ENCODE measurements at regions not wholly inside any gene's neighbourhood (a gene's known extent, or its start where the extent isn't known, plus 50 kb on each side); places are given as distances from the start of the nearest gene placed in this dataset.

DNA sequence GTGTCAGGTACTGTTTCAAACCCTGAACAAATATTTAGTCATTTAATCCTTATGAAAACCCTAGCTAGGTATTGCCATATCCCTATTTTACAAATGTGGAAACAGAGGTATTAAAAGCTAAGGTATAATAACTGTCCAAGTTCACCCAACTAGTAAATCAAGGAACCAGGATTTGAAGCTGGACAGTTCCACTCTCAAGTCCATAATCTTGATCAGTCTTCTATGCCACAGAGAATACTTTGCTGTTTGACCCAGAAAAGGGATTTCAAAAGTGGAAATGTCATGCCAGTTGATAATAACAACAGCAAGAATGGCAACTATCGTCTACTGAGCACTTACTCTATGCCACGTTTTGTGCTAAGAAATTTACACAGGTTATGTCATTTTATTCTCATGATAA, 90.4 kb upstream of the KIT start:
- no peaks in the 10 kb centered on the region; the same call in 1 of the 2 replicates for H3K27me3 ChIP-seq (replicated peaks)
- no peak overlapping the region for H3K4me3 ChIP-seq
- DNase-seq (ENCODE audit: low read depth in 1 of 2, low spot score in 2 of 2) = no peak
- H3K9me3 ChIP-seq (replicated peaks) = no peaks in the 10 kb centered on the region
- H3K27ac ChIP-seq = no peak overlapping the region
- H3K36me3 ChIP-seq = no peaks in the 10 kb centered on the region
- H3K4me1 ChIP-seq (replicated peaks) = no peaks in the 10 kb centered on the region

- no peak overlapping the region for H3K27ac ChIP-seq
- H3K4me3 ChIP-seq = no peak overlapping the region
- no peaks in the 10 kb centered on the region for H3K36me3 ChIP-seq
- no peaks in the 10 kb centered on the region for H3K4me1 ChIP-seq (replicated peaks)
- no peak for DNase-seq (ENCODE audit: low read depth in 1 of 2, low spot score in 2 of 2)
- H3K27me3 ChIP-seq (replicated peaks) = no peaks in the 10 kb centered on the region; the same call in 1 of the 2 replicates
- H3K9me3 ChIP-seq (replicated peaks) = no peaks in the 10 kb centered on the region
Measured at GRCh38 chr4:54568184-54568583, 89.6 kb upstream of the KIT start.

DNA sequence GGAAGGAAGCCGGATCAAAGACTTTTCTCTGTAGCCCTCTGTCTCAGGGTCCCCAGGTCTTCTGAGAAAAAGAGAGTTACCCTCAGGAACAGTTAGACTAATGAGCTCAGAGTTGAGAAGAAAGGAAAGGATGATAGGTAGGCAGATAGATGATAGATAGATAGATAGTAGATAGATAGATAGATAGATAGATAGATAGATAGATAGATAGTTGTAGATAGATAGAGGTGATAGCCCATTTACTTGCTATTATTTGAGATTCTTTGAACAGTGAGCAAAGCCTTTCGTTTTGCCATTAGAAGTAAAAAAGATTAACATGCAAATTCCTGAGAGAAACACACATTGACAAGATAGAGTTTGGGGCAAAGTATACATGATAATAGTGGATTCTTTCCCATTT, 86.9 kb upstream of the KIT start:
- no peak overlapping the region for H3K4me3 ChIP-seq
- no peaks in the 10 kb centered on the region for H3K9me3 ChIP-seq (replicated peaks)
- no peak for DNase-seq (ENCODE audit: low read depth in 1 of 2, low spot score in 2 of 2)
- H3K27ac ChIP-seq = no peak overlapping the region
- no peaks in the 10 kb centered on the region for H3K4me1 ChIP-seq (replicated peaks)
- no peaks in the 10 kb centered on the region for H3K36me3 ChIP-seq
- H3K27me3 ChIP-seq (replicated peaks) = no peaks in the 10 kb centered on the region

- no peak overlapping the region for H3K27ac ChIP-seq
- no peaks in the 10 kb centered on the region for H3K9me3 ChIP-seq (replicated peaks)
- H3K36me3 ChIP-seq = no peaks in the 10 kb centered on the region
- H3K27me3 ChIP-seq (replicated peaks) = no peaks in the 10 kb centered on the region
- no peak for DNase-seq (ENCODE audit: low read depth in 1 of 2, low spot score in 2 of 2)
- no peaks in the 10 kb centered on the region for H3K4me1 ChIP-seq (replicated peaks)
- H3K4me3 ChIP-seq = no peak overlapping the region
Measured at GRCh38 chr4:54571293-54572151, 86.2 kb upstream of the KIT start.

- H3K36me3 ChIP-seq = no peaks in the 10 kb centered on the region
- H3K4me3 ChIP-seq = no peak overlapping the region
- no peaks in the 10 kb centered on the region for H3K27me3 ChIP-seq (replicated peaks)
- DNase-seq (ENCODE audit: low read depth in 1 of 2, low spot score in 2 of 2) = no peak
- H3K4me1 ChIP-seq (replicated peaks) = no peaks in the 10 kb centered on the region
- no peaks in the 10 kb centered on the region for H3K9me3 ChIP-seq (replicated peaks)
- no peak overlapping the region for H3K27ac ChIP-seq
Measured at GRCh38 chr4:54572152-54572542, 85.6 kb upstream of the KIT start.

DNA sequence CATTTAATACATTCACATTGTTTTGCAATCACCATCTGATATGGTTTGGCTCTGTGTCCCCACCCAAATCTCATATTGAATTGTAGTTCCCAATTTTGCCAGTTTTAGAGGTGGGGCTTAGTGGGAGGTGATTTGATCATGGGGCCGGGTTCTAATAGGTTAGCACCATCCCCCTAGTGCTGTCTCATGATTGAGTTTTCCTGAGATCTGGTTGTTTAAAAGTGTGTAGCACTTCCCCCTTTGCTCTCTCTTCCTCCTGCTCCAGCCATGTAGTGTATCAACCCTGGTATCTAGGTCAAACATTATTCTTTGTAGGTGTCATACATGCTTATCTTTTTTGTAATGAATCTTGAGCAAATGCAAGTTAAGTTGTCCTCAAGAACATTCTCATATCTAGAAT, 83.3 kb upstream of the KIT start:
- no peak overlapping the region for H3K4me3 ChIP-seq
- no peaks in the 10 kb centered on the region for H3K9me3 ChIP-seq (replicated peaks)
- DNase-seq (ENCODE audit: low read depth in 1 of 2, low spot score in 2 of 2) = no peak

GRCh38 chr4:54575919-54576318, 81.8 kb upstream of the KIT start:
- Histone ChIP-seq H3K4me3 (no peak overlapping the region), H3K27me3 (replicated peaks) (no peaks in the 10 kb centered on the region), H3K27ac (no peak overlapping the region), H3K36me3 (no peaks in the 10 kb centered on the region), H3K9me3 (replicated peaks) (no peaks in the 10 kb centered on the region), H3K4me1 (replicated peaks) (no peaks in the 10 kb centered on the region)
- DNase-seq (ENCODE audit: low read depth in 1 of 2, low spot score in 2 of 2) = no peak

More for the DNA sequence above, 83.3 kb upstream of the KIT start:
- Histone ChIP-seq H3K4me1 (replicated peaks) (no peaks in the 10 kb centered on the region), H3K36me3 (no peaks in the 10 kb centered on the region), H3K27me3 (replicated peaks) (no peaks in the 10 kb centered on the region), H3K27ac (no peak overlapping the region)

GRCh38 chr4:54581807-54582206, 76.0 kb upstream of the KIT start:
- H3K27me3 ChIP-seq (replicated peaks) = peaks cover 9% of the 10 kb centered on the region; the same call in 1 of the 2 replicates
- DNase-seq (ENCODE audit: low read depth in 1 of 2, low spot score in 2 of 2) = no peak
- no peaks in the 10 kb centered on the region for H3K4me1 ChIP-seq (replicated peaks)
- H3K36me3 ChIP-seq = no peaks in the 10 kb centered on the region
- H3K9me3 ChIP-seq (replicated peaks) = no peaks in the 10 kb centered on the region
- H3K4me3 ChIP-seq = no peak overlapping the region
- no peak overlapping the region for H3K27ac ChIP-seq

- peaks cover 9% of the 10 kb centered on the region; the same call in 1 of the 2 replicates for H3K27me3 ChIP-seq (replicated peaks)
- no peak overlapping the region for H3K27ac ChIP-seq
- H3K9me3 ChIP-seq (replicated peaks) = no peaks in the 10 kb centered on the region
- no peaks in the 10 kb centered on the region for H3K36me3 ChIP-seq
- no peak for DNase-seq (ENCODE audit: low read depth in 1 of 2, low spot score in 2 of 2)
- no peak overlapping the region for H3K4me3 ChIP-seq
- no peaks in the 10 kb centered on the region for H3K4me1 ChIP-seq (replicated peaks)
Measured at GRCh38 chr4:54585321-54586000, 72.3 kb upstream of the KIT start.

DNA sequence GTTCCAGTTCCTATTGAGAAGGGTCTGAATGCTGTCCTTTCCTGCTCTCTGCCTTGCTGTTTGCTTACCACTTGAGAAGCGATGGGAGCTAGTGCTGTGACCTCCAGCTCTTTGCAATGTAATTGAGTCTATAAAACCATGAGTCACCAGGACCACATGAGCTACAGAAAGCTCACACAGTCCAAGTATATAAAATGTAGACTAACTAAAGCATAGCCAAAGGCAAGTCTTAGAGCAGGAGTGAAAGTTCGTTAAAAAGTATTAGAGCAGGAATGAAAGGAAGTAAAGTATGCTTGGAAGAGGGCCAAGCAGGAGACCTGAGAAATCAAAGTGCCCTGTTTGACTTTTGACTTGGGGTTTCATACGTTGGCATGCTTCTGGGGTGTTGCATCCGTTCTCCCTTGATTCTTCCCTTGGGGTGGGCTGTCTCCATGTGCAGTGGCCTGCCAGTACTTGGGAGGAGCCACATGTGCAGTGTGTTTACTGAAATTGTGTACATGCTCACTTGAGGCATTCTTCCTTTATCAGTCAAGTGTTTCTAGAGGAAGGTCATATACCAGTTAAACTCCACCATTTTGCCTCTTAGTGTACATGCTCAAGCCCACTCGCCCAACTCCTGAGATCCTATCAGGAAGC, 71.3 kb upstream of the KIT start:
- no peak overlapping the region for H3K4me3 ChIP-seq
- no peak for DNase-seq (ENCODE audit: low read depth in 1 of 2, low spot score in 2 of 2)
- H3K27me3 ChIP-seq (replicated peaks) = peaks cover 9% of the 10 kb centered on the region; the same call in 1 of the 2 replicates
- no peaks in the 10 kb centered on the region for H3K4me1 ChIP-seq (replicated peaks)
- no peaks in the 10 kb centered on the region for H3K36me3 ChIP-seq
- no peaks in the 10 kb centered on the region for H3K9me3 ChIP-seq (replicated peaks)
- H3K27ac ChIP-seq = no peak overlapping the region

DNA sequence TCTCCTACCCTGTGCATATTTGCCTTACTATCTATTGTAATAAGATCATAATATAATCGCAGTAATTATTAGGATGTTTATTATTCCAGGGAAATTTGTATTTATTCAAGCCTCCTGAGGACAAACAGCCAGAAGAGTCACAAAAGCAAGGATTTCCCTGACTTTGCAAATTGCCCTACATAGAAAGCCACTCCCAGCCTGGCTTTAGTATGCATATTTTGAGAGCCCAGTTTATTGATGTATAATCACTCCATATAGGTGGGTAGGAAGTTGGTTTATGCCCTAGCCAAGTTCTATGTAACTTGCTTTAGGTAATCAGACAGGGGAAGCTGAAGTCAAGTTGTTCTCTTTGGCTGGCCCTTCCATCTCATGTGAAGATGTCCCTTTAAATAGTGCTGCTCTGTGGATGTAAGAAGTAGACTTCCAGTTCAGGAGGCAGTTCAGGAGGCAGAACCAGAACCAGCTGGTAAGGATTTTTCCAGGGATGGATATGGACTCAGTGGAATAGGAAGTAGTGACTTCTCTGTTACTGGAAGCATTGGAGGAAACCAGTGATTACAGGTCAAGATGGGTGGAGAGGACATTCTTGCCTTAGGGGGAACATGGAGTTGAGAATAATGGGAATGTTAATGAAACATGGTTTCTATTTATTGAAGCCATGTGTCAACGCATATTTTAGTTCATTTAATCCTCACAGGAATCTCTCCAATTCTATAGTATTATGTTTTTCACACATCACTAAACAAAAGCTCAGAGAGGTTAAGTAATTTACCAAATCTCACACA, 70.5 kb upstream of the KIT start:
- H3K9me3 ChIP-seq (replicated peaks) = no peaks in the 10 kb centered on the region
- H3K4me3 ChIP-seq = no peak overlapping the region
- H3K27ac ChIP-seq = no peak overlapping the region
- peaks cover 9% of the 10 kb centered on the region; the same call in 1 of the 2 replicates for H3K27me3 ChIP-seq (replicated peaks)
- H3K4me1 ChIP-seq (replicated peaks) = no peaks in the 10 kb centered on the region
- H3K36me3 ChIP-seq = no peaks in the 10 kb centered on the region
- DNase-seq (ENCODE audit: low read depth in 1 of 2, low spot score in 2 of 2) = no peak

- no peak overlapping the region for H3K27ac ChIP-seq
- H3K9me3 ChIP-seq (replicated peaks) = no peaks in the 10 kb centered on the region
- H3K4me3 ChIP-seq = no peak overlapping the region
- H3K36me3 ChIP-seq = no peaks in the 10 kb centered on the region
- H3K4me1 ChIP-seq (replicated peaks) = no peaks in the 10 kb centered on the region
- peaks cover 9% of the 10 kb centered on the region; the same call in 1 of the 2 replicates for H3K27me3 ChIP-seq (replicated peaks)
- DNase-seq (ENCODE audit: low read depth in 1 of 2, low spot score in 2 of 2) = no peak
Measured at GRCh38 chr4:54588404-54588803, 69.4 kb upstream of the KIT start.

DNA sequence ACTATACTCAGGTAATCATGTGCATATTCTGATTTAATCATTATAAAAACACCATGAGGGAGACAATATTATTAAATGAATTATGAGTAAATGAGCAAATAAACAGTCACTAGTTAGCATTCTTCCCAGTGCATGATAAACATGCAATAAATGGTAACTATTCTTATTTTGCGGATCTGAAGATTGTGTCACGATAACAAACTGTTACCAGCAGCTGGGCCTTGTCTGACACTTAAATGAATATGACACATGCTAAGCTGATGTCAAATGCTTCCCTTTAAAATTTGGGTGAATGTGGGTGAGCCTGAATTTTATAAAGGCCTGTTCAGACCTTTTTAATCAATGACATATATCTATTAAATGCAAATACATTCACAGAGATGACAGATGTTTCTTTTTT, 68.2 kb upstream of the KIT start:
- Histone ChIP-seq H3K27ac (no peak overlapping the region), H3K9me3 (replicated peaks) (no peaks in the 10 kb centered on the region), H3K4me3 (no peak overlapping the region), H3K27me3 (replicated peaks) (peaks cover 4% of the 10 kb centered on the region; the same call in 1 of the 2 replicates), H3K36me3 (no peaks in the 10 kb centered on the region), H3K4me1 (replicated peaks) (no peaks in the 10 kb centered on the region)
- no peak for DNase-seq (ENCODE audit: low read depth in 1 of 2, low spot score in 2 of 2)

All from SJSA1 (cell line).